NCI-H82 (cell line): ENCODE measurements at regions not wholly inside any gene's neighbourhood (a gene's known extent, or its start where the extent isn't known, plus 50 kb on each side); places are given as distances from the start of the nearest gene placed in this dataset.
A peak's percentile ranks its signal among the peaks of the same experiment; 100 is the strongest.
"Not testable (repeated sequence)": the region's sequence is repeated elsewhere in the genome, so short reads cannot be mapped to it uniquely, and the experiment has no call there.

ENCODE experiments used
- DNase-seq: peaks from one replicate; lab custom pipeline; 2025; lab: John Stamatoyannopoulos, UW

DNA sequence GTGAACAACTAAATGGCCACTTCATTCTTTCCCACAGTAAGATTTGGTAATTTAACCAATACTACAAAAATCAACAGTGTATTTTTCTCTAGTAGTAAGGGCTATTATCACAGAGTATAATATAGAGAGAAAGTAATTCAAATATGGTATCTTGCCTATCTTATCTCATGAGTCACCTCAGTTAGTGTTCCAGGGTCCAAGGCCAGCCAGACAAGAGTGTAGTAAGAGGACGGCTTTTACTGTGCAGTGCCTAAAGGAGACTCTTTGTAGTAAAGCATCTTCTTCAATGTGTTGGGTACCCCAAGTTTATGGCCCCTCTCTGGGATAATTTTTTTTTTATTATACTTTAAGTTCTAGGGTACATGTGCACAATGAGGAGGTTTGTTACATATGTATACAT lies 607.4 kb downstream of the PKHD1 start:
- DNase-seq: no peak

DNA sequence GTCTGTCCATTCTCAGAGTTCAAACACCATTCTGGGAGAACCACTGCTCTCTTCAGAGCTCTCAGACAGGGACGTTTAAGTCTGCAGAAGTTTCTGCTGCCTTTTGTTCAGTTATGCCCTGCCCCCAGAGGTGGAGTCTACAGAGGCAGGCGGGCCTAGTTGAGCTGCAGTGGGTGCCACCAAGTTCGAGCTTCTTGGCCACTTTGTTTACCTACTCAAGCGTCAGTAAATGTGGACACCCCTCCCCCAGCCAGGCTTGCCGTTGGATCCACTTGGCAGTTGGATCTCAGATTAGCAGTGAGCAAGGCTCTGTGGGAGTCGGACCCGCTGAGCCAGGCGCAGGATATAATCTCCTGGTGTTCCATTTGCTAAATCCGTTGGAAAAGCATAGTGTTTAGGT lies 601.5 kb downstream of the PKHD1 start:
- DNase-seq: not testable (repeated sequence)

DNA sequence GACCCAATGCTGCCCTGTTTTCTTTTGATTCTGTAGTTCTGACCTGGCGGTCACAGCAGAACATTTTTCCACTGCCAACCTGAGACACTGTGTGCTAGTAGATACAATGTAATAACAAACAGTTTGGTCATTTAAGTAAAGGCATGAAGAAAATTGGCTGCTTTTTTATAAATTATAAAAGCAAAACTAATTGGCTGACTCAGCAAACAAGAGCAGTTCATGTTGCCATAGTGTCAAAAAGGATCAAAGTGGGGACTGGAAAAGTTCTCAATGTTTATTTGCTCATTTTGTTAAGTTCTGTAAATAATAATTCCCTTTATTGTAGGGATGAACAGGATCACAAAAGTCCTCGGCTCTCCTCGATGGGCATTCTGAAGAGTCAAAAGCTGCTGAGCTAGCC lies 599.5 kb downstream of the PKHD1 start:
- DNase-seq: no peak

DNA sequence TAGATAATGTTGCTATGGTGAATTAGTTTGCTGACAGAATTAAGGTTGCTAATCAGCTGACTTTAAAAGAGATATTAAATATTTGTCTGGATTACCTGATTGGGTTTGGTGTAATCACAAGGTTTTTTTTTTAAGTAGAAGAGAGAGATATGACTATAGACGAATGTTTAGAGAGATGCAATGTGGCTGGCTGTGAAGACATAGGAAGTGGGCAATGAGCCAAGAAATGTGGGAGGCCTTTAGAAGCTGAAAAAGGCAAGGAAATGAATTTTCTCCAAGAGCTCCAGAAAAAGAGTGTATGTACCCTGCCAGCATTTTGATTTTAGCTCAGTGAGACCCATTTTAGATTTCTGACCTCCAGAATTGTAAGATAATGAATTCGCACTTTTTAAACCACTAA lies 598.3 kb downstream of the PKHD1 start:
- DNase-seq: peak; percentile 12

DNA sequence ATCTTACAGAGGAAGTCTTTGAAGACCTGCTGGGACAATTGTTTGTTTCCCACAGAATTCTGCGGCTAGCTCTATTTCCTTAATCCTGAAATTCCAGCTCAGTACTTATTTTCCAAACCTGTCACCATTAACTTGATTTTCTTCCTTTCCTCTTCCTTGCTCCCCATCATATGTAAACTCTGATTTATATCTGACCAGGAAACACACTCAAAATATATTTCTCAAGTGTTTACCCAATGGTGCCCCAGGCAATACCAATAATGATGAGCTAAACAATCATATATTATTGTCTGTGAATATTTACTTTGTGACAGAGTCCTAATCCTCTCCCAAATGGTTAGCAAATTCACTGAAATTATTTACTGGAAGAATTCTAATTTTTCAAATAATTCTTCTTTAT lies 597.3 kb downstream of the PKHD1 start:
- DNase-seq: no peak

DNA sequence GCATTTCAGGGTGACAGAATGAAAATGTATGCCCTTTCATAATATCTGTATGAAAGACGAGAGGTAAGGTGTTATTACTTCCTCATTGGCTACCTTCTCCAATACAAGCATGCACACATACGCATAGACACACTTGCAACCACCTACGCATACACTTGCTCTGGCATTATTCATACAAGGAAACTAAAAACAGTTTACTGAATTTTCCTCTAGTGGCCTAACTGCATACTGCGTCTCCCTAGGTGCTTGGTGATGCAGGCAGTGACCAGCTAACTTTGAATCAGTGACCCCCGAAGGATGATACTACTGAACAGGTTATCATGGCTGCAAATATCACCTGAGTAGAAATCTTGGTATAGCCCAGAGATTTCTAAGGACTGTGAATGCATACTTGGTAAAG lies 593.1 kb downstream of the PKHD1 start:
- DNase-seq: peak; percentile 17

DNA sequence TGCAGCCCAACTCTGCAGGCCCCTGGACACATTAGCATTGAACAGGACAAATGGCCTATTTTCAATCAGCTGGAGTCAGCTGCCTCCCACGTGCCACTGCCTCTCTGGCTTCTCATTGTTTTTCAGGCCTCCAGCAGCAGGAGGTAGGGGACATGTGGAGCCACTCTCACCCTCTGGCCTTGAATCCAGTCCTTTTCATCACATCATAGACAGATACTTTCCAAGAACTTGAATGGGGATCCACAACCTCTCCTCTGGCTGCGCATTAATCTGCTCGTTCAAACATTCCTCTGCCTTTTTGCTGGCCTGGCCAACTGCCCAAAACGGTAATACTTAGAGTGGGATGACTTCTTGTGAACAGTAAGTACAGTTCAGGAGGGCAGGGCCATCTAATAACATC lies 592.3 kb downstream of the PKHD1 start:
- no peak for DNase-seq

DNA sequence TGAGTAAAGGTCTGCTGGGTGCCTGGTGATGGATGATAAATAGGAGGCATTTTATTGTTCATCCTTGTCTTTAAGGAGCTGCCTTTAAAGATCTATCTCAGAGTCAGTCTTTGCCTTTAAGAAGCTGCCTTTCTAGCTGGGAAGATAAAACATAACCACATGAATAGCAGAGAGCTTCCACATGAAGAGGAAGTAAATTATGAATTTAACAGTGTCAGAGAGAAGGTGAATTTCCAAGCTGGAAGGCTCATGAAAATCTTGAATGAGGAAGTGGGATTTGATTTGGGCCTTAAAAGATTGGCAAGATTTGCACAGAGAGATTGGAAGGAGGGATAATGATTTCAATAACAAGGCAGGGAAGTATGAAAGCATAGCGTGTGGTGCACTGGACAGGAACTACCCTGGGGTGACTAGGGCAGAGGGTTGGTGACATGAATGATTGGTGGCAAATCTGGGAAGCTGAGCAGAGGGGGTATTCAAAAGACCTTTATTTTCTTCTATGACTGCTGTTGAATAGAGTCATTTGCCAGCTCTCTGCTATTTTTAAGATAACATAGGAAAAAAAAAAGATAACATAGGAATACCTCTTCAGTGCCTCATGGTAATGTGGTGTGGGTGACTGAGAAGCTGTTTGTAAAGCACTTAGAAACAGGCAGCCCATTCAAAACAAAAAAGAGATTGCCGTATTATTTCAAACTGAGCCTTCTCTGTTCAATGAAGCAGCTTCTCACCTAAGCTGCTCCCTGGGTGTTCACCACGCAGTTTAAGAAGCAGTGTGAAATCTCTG lies 591.6 kb downstream of the PKHD1 start:
- DNase-seq: no peak

DNA sequence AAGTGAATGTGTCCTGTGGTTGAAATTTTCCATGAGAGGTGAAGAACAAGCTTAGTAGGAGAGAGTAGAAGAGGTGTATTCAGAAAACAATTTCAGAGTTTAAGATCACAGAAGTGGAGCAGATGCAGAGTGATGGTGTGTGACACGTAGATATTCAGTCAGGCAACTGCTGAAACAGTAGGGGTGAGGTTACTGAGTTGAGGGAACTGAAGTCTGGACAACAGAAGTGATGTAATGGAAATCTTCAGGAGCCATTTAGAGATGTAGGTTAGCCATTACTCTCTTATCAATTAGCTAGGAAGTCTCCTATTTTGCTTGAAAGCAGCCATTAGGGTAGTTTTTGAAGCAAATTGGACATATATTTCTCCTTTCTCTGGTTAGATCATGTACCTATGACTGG lies 584.4 kb downstream of the PKHD1 start:
- DNase-seq: no peak

DNA sequence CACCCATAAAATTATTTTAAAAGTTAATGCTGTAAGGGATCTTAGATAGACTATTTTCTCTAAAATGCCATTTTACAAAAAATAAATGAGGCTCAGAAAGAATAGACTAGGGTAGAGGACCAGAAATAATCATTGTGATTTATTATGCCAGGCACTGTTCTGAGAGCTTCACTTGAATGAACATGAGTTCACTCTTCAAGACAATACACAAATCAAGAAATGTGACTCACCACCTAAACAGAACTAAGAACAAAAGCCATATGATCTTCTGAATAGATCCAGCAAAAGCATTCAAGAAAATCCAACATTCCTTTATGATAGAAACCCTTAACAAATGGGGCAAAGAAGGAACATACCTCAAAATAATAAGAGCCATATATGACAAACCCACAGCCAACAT lies 582.0 kb downstream of the PKHD1 start:
- no peak for DNase-seq

DNA sequence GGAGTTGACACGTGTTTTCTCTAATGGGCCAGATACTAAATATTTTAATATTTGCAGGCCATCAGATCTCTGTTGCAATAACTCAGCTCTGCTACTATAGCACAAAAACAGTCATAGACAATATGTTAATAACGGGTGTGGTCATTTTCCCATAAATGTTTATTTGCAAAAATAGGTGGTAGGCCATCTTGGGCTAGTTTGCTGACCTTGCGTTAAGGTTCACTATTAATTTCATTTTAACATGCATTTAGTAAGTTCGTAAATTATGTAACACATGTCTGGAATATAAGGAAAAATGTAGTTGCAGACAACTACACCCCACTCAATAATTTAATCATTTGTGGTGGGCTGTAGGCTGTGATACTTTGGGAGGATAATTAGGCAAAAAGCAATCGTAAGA lies 577.8 kb downstream of the PKHD1 start:
- no peak for DNase-seq

DNA sequence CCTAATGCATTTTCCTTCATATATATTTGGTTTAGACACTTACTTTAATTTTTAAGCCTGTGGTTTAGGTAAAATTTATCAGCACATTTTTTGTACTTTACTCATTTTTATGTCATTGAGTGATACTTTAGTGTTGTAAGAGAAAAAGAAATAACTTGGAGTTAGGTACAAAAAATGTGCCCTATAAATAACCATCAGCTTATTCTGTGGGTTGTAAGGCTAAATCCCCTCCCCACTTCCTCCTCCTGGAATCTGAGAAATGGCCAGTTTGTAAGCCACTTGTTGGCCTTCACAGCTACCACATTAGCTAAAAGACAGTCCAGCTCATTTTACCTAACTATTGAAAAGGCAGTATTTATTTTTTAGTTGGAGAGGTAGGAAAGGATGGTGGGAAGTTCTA lies 576.3 kb downstream of the PKHD1 start:
- DNase-seq: no peak

DNA sequence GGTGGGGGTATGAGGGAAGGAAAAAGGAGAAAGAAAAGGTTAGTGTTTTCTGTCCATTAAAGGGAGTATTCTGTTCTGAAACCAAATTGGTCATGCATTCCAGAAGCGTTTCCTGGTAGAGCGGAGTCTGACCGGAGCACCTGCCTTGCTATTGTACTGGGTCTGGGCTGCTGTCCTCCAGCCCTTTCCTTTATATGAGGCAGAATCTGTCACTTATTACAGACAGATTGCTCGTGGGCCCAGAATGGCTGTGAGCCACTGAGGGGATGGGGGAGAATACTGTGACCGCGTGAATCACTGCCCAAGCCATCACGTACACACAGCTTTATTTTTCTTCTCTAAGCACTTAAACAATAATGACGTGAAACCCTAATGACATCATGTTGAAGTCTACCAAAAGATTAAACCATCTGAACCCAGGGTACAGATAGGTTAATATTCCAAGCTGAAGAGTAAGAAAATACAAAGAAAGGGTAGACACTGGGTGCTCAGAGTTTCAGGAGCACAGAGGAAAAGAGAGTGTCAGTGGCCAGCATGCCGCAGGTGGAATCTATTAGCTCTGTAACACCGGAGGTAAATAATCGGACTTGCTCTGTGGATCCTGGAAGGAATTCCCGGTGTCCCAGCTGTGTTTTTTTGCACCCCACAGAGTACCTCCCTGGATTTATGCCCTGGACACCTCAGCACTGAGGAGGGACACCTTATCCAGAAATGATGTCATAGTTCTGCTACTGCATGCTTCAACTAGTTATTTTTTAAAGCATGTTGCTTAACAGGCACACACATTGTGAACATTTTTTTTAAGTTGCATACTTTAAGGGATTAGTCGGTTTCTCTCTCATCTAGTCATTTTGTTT lies 573.3 kb downstream of the PKHD1 start:
- no peak for DNase-seq

DNA sequence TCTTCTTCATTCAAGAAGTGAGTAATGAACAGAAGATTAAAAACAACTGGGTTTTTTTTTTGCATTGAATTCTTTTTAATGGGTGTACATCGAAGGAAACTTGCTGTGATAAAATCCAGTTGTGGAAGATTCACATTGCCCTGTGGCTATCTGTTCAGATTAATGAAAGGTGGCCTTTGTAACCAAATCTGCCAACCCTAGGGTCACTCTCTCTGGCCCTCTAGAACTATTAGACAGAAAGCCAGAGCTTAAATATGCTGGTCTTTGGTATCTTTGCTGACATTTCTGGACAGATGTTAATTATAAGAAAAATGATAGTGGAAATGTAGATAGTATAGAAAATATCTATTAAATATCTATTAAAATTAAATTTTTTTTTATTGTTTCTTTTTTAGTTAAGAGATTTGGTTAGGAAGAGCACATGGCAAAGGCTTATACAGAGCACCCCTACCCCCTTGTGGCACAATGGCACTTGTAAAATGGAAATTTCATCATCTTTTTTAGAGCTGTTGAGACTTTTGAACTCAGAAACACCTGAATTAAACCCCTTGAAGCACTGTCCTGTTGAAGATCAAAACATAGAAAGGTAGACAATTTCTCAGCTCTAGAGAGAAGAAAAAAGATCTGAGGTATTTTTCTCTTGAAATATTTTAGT lies 572.5 kb downstream of the PKHD1 start:
- no peak for DNase-seq

DNA sequence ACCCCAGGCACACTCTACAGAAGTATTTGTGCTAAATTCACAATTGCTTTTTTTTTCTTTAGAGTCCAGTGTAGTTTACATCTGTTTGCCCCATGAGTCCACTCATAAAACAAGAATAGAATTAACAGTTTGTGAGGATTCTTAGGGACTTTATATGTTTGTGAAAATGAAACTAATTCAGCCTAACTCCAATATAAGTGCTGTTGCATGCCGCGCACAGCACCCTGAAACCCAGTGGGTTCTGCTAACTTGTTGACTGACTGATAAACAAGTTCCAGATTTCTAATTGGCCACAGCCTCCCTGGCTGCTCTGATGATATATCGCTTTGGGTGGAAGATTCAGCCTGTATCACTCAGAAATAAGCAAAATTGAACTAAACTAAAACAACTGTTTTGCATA lies 561.4 kb downstream of the PKHD1 start:
- DNase-seq: no peak

DNA sequence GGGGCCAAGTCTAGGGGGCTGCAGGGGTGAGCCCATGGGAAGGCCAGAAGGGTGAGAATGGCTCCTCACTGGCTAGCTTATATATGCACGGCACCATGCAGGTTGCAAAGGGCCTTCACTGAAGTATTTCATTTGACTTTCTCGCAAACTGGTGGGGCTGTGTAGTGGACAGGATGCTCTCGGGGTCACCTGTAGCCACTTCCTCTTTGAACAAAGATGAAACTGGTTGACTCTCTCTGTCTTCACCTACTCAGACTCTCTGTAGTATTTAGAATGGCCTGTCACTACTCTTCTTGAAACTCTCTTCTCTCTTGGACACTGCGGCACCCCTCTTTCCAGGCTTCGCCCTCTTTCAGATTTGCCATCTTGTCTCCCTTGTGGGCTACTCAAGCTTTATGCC lies 560.5 kb downstream of the PKHD1 start:
- DNase-seq: no peak

DNA sequence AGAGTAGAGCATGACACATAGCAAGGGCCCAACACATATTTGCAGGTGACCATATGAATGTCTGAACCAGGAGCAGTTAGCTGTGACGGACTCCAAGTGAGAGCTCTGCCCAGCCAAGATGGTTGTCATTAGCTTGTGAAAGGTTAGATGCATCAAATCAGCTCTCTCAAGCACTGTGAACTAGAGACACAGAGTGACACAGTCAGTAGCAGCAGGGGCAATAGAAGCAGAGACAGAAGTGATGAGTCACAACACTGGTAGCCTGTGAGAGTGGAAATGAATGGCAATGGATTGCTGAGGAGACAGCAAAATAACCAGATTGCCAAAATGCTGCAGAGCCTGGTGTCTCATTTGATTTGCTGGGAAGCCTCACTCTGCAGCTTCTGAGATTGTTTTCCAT lies 558.9 kb downstream of the PKHD1 start:
- DNase-seq: no peak

DNA sequence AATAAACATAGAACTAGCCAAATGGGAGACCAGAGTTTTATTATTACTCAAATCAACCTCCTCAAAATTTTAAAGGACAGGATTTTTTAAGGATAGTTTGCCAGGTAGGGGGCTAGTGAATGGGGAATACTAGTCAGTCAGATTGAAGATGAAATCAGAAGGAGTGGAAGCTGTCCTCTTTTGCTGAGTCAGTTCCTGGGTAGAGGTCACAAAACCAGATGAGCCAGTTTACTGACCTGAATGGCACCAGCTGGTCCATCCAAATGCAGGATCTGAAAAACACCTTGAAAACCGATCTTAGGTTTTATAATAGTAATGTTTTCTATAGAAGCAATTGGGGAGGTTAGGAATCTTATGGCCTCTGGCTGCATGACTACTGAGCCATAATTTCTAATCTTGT lies 558.2 kb downstream of the PKHD1 start:
- DNase-seq: no peak

DNA sequence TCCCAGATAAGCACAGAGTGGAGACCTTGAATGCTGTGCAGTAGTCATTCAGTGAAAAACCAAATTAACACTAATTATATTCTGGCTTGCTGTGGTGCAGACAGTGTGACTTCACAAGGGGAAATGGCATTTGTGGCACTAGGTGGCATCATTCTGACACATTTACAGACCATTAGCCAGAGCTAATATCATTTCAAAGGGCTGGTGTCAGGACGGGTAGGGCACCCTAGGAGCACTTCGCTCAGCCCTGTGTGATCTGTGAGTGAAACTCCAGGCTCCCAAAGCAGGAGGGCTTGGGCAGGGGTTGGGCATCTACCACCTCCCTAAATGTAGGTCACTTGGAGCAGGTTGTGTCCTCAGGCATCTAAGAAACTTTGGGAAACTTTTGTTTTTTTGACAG lies 555.8 kb downstream of the PKHD1 start:
- no peak for DNase-seq

DNA sequence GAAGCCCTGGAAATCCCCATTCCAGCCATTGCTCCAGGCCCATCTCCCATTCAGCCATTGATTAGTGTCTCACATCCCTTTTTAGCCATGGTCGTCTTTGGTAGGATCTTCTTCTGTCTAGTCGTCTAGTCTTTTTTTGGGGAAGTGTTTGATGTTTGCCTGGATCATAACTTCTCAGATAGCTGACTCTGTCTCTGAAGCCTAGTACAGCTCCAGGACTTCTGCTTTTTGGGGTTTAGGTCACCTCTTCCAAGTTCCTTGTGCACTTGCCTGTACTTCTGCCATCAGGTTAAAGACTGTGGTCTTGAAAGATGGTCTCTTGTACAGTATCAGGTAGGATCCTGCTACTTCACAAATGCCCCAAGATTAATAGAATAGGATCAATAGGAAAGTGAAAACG lies 553.5 kb downstream of the PKHD1 start:
- DNase-seq: no peak

DNA sequence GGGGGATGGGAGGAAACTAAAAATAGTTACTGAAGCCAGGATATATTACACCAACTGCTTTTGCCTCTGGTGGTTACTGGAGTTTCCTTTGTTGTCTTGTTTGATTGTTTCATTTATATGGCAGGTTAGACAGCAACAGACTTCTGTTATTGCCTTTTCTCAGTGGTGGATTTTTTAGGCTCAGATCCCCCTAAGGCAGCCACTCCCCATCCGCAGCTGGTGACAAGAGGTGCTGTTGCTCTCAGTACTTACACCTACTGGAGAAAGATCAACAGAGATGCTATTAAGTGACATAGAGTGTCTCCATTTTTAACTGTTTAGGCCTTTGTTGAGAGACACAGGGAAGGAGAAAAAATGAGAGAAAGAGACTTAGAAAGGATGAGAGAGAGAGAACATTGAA lies 552.1 kb downstream of the PKHD1 start:
- no peak for DNase-seq

DNA sequence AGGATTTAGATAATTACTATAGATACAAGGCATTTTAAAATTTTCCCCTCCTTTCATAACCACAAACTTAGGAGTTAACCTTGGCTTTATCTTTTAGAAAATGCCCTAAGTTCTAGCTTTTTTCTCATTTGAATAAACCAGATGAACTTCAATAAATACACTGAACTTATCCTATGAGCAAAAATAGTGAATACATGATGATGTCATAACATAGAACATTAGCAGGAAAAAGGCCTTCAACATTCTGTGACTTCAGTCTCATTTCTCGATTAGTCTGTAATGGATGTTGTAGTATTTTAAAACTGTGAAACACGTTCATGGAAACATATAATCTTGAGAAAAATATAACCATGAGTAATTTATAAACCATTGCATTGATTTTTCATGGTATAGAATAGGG lies 550.7 kb downstream of the PKHD1 start:
- DNase-seq: no peak

DNA sequence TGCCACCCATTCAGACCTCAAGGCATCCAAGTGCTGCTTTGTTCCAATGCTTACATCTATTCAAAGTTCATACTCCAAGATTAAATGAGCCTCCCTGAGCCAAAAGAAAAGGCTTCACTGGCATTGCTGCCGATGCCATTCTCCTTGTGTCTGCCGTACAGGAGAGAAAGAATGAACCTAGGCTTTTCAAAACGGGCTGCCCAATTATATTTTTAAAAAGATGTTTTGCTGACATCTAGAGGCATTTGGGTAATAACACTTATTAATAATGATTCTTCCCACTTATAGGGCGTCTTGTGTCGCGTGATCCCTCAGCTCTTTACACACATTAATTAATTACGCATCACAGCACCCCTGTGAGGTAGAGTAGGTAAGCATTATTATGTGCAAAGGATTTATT lies 545.6 kb downstream of the PKHD1 start:
- DNase-seq: peak; percentile 30
